Esophagus squamous epithelium (tissue), 4 donors: ENCODE measurements at regions not wholly inside any gene's neighbourhood (a gene's known extent, or its start where the extent isn't known, plus 50 kb on each side); places are given as distances from the start of the nearest gene placed in this dataset.

ENCODE experiments used
- CTCF ChIP-seq, 6 experiments: fragments of 450-650 bp in 4 of 6; fragments of 200-600 bp in 2 of 6; sonication (generic) in 2 of 6; IDR thresholded peaks; one replicate each; pipeline ENCODE4 v1.5.1; 2016 to 2019; ENCODE audit warnings: antibody characterized with exemption in 6 of 6, mild to moderate bottlenecking in 4 of 6, moderate library complexity in 4 of 6
- POLR2A ChIP-seq, 4 donors: fragments of 450-650 bp; IDR thresholded peaks; one replicate each; pipeline ENCODE4 v1.6.1; 2017; ENCODE audit warnings: antibody characterized with exemption in 4 of 4, mild to moderate bottlenecking in 4 of 4, moderate library complexity in 3 of 4

- TF ChIP-seq CTCF (IDR thresholded peaks at IDR 0.05) (no peak), POLR2A (IDR thresholded peaks at IDR 0.05) (no peak)
These were observed 306.6 kb downstream of the SOX2 start for GRCh38 chr3:182018361-182018760.
